Testis (tissue), 2 donors: ENCODE measurements at regions not wholly inside any gene's neighbourhood (a gene's known extent, or its start where the extent isn't known, plus 50 kb on each side); places are given as distances from the start of the nearest gene placed in this dataset.

Experiments
- DNase-seq: peaks from one replicate; pipeline ENCODE4 v3.0.0-alpha.2; 2019
- H3K27ac ChIP-seq, 2 donors: fragments of 200-600 bp; sonication (generic); one replicate each; pipeline ENCODE4 v1.5.1; 2019
- H3K27me3 ChIP-seq: fragments of 200-600 bp; sonication (generic); one replicate; pipeline ENCODE4 v1.5.1; 2019
- H3K36me3 ChIP-seq: fragments of 200-600 bp; sonication (generic); one replicate; pipeline ENCODE4 v1.5.1; 2017; ENCODE audit warnings: low read depth; ENCODE audit errors: missing control alignments
- H3K4me1 ChIP-seq: fragments of 200-600 bp; sonication (generic); one replicate; pipeline ENCODE4 v1.5.1; 2019
- H3K4me3 ChIP-seq, 2 donors: fragments of 200-600 bp; sonication (generic); one replicate each; pipeline ENCODE4 v1.5.1; 2017 to 2019
- H3K9me3 ChIP-seq: fragments of 200-600 bp; sonication (generic); one replicate; pipeline ENCODE4 v1.5.1; 2017
- POLR2A ChIP-seq: fragments of 450-650 bp; IDR thresholded peaks from one replicate; pipeline ENCODE4 v1.6.1; 2017; ENCODE audit warnings: antibody characterized with exemption, mild to moderate bottlenecking, moderate library complexity
- WGBS, 2 donors: methylation state at CpG; one replicate each; pipeline ENCODE4 v1.1.5; 2018; 5-methylcytosine and 5-hydroxymethylcytosine counted together
- intact Hi-C: fragments of 100-400 bp; cut with DNase I; formaldehyde crosslinking; loops from one replicate; pipeline ENCODE4 v1.15.1; 2023; ENCODE audit warnings: low total_unique reads
- TF ChIP-seq, protein P1 (sequence below), 3 experiments: fragments of 450-650 bp in 2 of 3; fragments of 200-600 bp in 1 of 3; sonication (generic) in 1 of 3; IDR thresholded peaks; one replicate each; pipeline ENCODE4 v1.5.1; 2016 to 2019; ENCODE audit warnings: antibody characterized with exemption in 3 of 3, mild to moderate bottlenecking in 2 of 3, moderate library complexity in 1 of 3

DNA sequence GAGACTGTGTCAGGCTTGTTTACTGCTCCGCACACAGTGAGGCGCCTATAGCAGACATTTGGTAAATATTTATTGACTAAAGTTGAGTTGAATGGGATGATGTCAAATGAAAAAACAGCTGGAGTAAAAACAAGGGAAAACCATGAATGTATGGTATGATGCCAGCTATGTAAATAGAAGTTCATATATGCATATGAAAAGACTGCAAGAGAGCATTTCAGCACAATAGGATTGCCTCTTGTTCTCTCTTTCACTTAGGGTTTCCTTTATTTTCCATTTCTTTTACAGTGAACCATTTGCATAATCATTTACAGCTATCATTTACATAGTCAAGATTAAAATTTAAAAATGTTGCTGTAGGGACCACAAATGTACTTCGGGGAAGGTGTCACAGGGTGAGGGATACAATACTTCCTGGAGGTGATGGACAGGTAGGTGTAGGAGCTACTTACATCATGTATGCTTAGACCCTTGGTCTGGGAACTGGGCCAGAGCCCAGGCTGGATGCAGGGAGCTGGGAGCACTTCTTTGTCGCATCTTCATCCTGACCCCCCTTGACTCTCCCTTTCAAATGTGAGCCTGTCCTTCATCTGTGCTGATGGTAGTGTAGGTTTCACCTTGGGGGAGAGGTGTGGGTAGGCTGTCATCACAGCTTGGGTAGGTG lies 113.3 kb downstream of the UTP18 start:
- Histone ChIP-seq H3K9me3 (no peaks in the 10 kb centered on the region), H3K27ac (no peak overlapping the region), H3K4me1 (no peaks in the 10 kb centered on the region), H3K36me3 (no peaks in the 10 kb centered on the region), H3K4me3 (no peak overlapping the region), H3K27me3 (no peaks in the 10 kb centered on the region)
- TF ChIP-seq, protein P1, sequence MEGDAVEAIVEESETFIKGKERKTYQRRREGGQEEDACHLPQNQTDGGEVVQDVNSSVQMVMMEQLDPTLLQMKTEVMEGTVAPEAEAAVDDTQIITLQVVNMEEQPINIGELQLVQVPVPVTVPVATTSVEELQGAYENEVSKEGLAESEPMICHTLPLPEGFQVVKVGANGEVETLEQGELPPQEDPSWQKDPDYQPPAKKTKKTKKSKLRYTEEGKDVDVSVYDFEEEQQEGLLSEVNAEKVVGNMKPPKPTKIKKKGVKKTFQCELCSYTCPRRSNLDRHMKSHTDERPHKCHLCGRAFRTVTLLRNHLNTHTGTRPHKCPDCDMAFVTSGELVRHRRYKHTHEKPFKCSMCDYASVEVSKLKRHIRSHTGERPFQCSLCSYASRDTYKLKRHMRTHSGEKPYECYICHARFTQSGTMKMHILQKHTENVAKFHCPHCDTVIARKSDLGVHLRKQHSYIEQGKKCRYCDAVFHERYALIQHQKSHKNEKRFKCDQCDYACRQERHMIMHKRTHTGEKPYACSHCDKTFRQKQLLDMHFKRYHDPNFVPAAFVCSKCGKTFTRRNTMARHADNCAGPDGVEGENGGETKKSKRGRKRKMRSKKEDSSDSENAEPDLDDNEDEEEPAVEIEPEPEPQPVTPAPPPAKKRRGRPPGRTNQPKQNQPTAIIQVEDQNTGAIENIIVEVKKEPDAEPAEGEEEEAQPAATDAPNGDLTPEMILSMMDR (IDR thresholded peaks at IDR 0.05): no peak
- TF ChIP-seq POLR2A: no peak
- intact Hi-C loops: no loop called here
- DNase-seq: no peak
- WGBS, 2 donors: 92 to 96% methylated on average over 4 of the region's 4 CpGs

- Histone ChIP-seq H3K27me3 (no peaks in the 10 kb centered on the region), H3K9me3 (no peaks in the 10 kb centered on the region), H3K36me3 (no peaks in the 10 kb centered on the region), H3K27ac (no peak overlapping the region), H3K4me3 (no peak overlapping the region), H3K4me1 (no peaks in the 10 kb centered on the region)
- whole genome bisulfite sequencing, 2 donors: 64 to 81% methylated on average over 4 of the region's 4 CpGs
- intact Hi-C loops: no loop called here
- no peak for TF ChIP-seq POLR2A
- TF ChIP-seq, protein P1 (IDR thresholded peaks at IDR 0.05): no peak
- DNase-seq: no peak
Measured at GRCh38 chr17:51374209-51374608, 113.9 kb downstream of the UTP18 start.

DNA sequence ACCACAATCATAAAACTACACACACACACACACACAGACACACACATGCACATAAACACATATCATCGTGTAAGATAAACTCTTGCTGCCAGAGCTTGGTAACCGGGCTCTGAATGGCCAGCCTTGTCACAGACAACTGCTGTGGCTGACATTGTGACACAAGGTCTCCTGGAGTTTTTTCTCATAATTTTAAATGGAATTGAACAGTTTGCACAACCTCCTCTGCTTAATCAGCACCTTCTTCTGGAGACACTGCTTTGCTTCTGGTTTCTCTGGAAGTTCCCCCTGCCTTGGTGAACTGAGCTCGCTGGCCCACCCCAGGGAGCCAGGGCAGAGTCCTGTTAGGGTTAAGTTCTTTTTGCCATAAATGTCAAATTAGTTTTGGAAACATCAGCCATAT lies 115.4 kb downstream of the UTP18 start:
- H3K27ac ChIP-seq: no peak overlapping the region
- H3K27me3 ChIP-seq: no peaks in the 10 kb centered on the region
- TF ChIP-seq, protein P1 (IDR thresholded peaks at IDR 0.05): no peak
- TF ChIP-seq POLR2A: no peak
- no peaks in the 10 kb centered on the region for H3K4me1 ChIP-seq
- H3K4me3 ChIP-seq: no peak overlapping the region
- no peak for DNase-seq
- no peaks in the 10 kb centered on the region for H3K9me3 ChIP-seq
- no peaks in the 10 kb centered on the region for H3K36me3 ChIP-seq
- WGBS, 2 donors: 88 to 89% methylated on average over 3 of the region's 3 CpGs
- intact Hi-C loops: no loop called here

DNA sequence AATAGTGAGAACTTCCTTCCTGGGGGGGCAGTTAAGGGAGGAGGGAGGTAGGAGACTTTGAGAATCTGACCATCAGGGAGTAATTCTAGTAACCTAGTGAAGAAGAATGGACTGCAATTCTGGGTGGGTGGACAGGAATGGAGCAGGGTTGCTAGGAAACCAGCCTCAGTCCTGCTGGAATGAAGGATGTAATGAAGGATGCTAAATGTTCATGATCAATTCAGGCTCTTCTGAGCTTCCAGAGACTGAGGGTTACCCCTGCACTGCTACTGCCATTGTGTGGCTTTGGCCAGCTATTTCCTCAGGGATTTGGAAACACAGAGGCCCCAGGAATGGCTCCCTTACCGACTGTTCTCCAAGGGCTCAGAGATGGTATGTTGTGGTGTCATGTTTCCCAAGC lies 116.4 kb downstream of the UTP18 start:
- DNase-seq: no peak
- Histone ChIP-seq H3K36me3 (no peaks in the 10 kb centered on the region), H3K27ac (no peak overlapping the region), H3K9me3 (no peaks in the 10 kb centered on the region), H3K27me3 (no peaks in the 10 kb centered on the region), H3K4me3 (no peak overlapping the region), H3K4me1 (no peaks in the 10 kb centered on the region)
- TF ChIP-seq, protein P1 (IDR thresholded peaks at IDR 0.05): no peak
- TF ChIP-seq POLR2A: no peak
- intact Hi-C loops: no loop called here
- WGBS, 2 donors: 75 to 84% methylated on average over 1 of the region's 1 CpG

DNA sequence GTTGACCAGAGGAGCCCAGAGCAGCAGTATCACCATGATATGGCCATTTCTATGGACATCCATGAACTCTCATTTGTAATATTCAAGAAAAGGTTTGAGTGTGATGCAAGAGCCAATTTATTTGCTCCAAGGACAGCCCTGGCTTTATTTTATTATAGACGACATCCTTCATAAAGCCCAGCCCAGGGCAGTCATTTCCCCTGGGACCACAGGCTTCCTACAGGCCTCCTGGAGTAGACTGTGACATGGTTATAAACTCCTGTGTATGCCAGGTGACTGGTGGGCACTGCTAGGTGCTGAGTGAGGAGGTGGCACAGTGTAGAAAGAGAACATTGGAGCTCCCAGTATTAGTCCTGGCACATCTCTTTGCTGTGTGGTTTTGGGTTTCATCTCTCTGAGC lies 120.9 kb downstream of the UTP18 start:
- DNase-seq: no peak
- intact Hi-C loops: no loop called here
- Histone ChIP-seq H3K4me1 (no peaks in the 10 kb centered on the region), H3K27me3 (no peaks in the 10 kb centered on the region), H3K4me3 (no peak overlapping the region), H3K36me3 (no peaks in the 10 kb centered on the region), H3K9me3 (no peaks in the 10 kb centered on the region), H3K27ac (no peak overlapping the region)
- TF ChIP-seq, protein P1 (IDR thresholded peaks at IDR 0.05): no peak
- no peak for TF ChIP-seq POLR2A
- 64 to 81% methylated on average over 1 of the region's 1 CpG for WGBS, 2 donors
